H9 (cell line): ENCODE measurements at regions not wholly inside any gene's neighbourhood (a gene's known extent, or its start where the extent isn't known, plus 50 kb on each side); places are given as distances from the start of the nearest gene placed in this dataset.

Experiments
- DNase-seq: peaks from one replicate; pipeline ENCODE4 v3.0.0-alpha.2; 2017
- H2AFZ ChIP-seq: one replicate; pipeline ENCODE4 v1.6.1; 2013; ENCODE audit warnings: mild to moderate bottlenecking, low read length, control low read depth, moderate library complexity
- H2AK5ac ChIP-seq: 2 replicates; pipeline ENCODE4 v1.6.1; 2013; ENCODE audit warnings: low read length, control low read depth, mixed read lengths; ENCODE audit not compliant: insufficient read length
- H2BK120ac ChIP-seq: one replicate; pipeline ENCODE4 v1.6.1; 2013; ENCODE audit warnings: low read depth, mild to moderate bottlenecking, low read length, control low read depth, inconsistent platforms; ENCODE audit not compliant: poor library complexity, severe bottlenecking
- H2BK12ac ChIP-seq: 2 replicates; pipeline ENCODE4 v1.6.1; 2013; ENCODE audit warnings: low read length, control low read depth, mixed read lengths, low read depth; ENCODE audit not compliant: insufficient read length
- H2BK15ac ChIP-seq: 2 replicates; pipeline ENCODE4 v1.6.1; 2013; ENCODE audit warnings: low read depth, low read length, control low read depth
- H2BK20ac ChIP-seq: one replicate; pipeline ENCODE4 v1.6.1; 2013; ENCODE audit warnings: low read depth, mild to moderate bottlenecking, low read length, control low read depth, inconsistent platforms; ENCODE audit not compliant: poor library complexity, severe bottlenecking
- H2BK5ac ChIP-seq: 2 replicates; pipeline ENCODE4 v1.6.1; 2013; ENCODE audit warnings: low read length, control low read depth, mixed read lengths; ENCODE audit not compliant: insufficient read length
- H3K14ac ChIP-seq: 2 replicates; pipeline ENCODE4 v1.6.1; 2013; ENCODE audit warnings: low read length, control low read depth; ENCODE audit not compliant: insufficient read depth
- H3K18ac ChIP-seq: 2 replicates; pipeline ENCODE4 v1.6.1; 2013; ENCODE audit warnings: low read depth, mild to moderate bottlenecking, mixed read lengths, low read length, control low read depth; ENCODE audit not compliant: insufficient read length
- H3K23ac ChIP-seq: 2 replicates; pipeline ENCODE4 v1.6.1; 2013; ENCODE audit warnings: low read length, control low read depth, mixed read lengths, low read depth; ENCODE audit not compliant: insufficient read length
- H3K23me2 ChIP-seq: 2 replicates; pipeline ENCODE4 v1.6.1; 2013; ENCODE audit warnings: low read depth, mild to moderate bottlenecking, mixed read lengths, low read length, control low read depth; ENCODE audit not compliant: insufficient read length, poor library complexity, severe bottlenecking
- H3K27ac ChIP-seq: 2 replicates; pipeline ENCODE4 v1.5.1; 2013; ENCODE audit warnings: low read length, control low read depth, mixed read lengths, low read depth; ENCODE audit not compliant: insufficient read length
- H3K27me3 ChIP-seq: 2 replicates; pipeline ENCODE4 v1.6.1; 2013; ENCODE audit warnings: low read length, control low read depth, inconsistent platforms; ENCODE audit not compliant: insufficient read depth
- H3K4ac ChIP-seq: 2 replicates; pipeline ENCODE4 v1.6.1; 2013; ENCODE audit warnings: low read depth, mild to moderate bottlenecking, control low read depth, inconsistent platforms, low read length, moderate library complexity
- H3K4me1 ChIP-seq: 2 replicates; pipeline ENCODE4 v1.6.1; 2013; ENCODE audit warnings: low read length, control low read depth, inconsistent platforms; ENCODE audit not compliant: insufficient read depth
- H3K4me2 ChIP-seq: 2 replicates; pipeline ENCODE4 v1.6.1; 2013; ENCODE audit warnings: low read length, control low read depth, mixed read lengths; ENCODE audit not compliant: insufficient read length, insufficient read depth
- H3K56ac ChIP-seq: 2 replicates; pipeline ENCODE4 v1.6.1; 2013; ENCODE audit warnings: low read depth, mild to moderate bottlenecking, mixed read lengths, low read length, control low read depth; ENCODE audit not compliant: insufficient read length
- H3K79me1 ChIP-seq: 2 replicates; pipeline ENCODE4 v1.6.1; 2013; ENCODE audit warnings: low read depth, mild to moderate bottlenecking, moderate library complexity, low read length, control low read depth, inconsistent platforms; ENCODE audit not compliant: insufficient read depth, poor library complexity, severe bottlenecking
- H3K79me2 ChIP-seq: 2 replicates; pipeline ENCODE4 v1.6.1; 2013; ENCODE audit warnings: low read length, control low read depth, inconsistent platforms; ENCODE audit not compliant: insufficient read depth
- H3K9ac ChIP-seq: 2 replicates; pipeline ENCODE4 v1.6.1; 2013; ENCODE audit warnings: low read length, control low read depth, mixed read lengths; ENCODE audit not compliant: insufficient read length; ENCODE audit errors: extremely low read depth
- H3K9me3 ChIP-seq: one replicate; pipeline ENCODE4 v1.6.1; 2013; ENCODE audit warnings: low read depth, low read length, inconsistent platforms; ENCODE audit not compliant: control insufficient read depth
- H3T11ph ChIP-seq: one replicate; pipeline ENCODE4 v1.6.1; 2013; ENCODE audit warnings: mild to moderate bottlenecking, low read length, control low read depth, inconsistent platforms
- H4K20me1 ChIP-seq: one replicate; pipeline ENCODE4 v1.6.1; 2013; ENCODE audit not compliant: control insufficient read depth, insufficient read length, insufficient read depth
- H4K5ac ChIP-seq: 2 replicates; pipeline ENCODE4 v1.6.1; 2013; ENCODE audit warnings: low read depth, mild to moderate bottlenecking, mixed read lengths, low read length, control low read depth; ENCODE audit not compliant: insufficient read length
- H4K8ac ChIP-seq: replicated peaks from 2 replicates; pipeline ENCODE4 v1.6.1; 2013; ENCODE audit warnings: low read length, control low read depth, mixed read lengths, low read depth; ENCODE audit not compliant: insufficient read length
- H4K91ac ChIP-seq: 2 replicates; pipeline ENCODE4 v1.6.1; 2013; ENCODE audit warnings: low read depth, mild to moderate bottlenecking, moderate library complexity, mixed read lengths, low read length, control low read depth; ENCODE audit not compliant: insufficient read length
- H3K27ac Mint-ChIP-seq, 3 experiments: 2 replicates in 2 of 3; 3 replicates in 1 of 3; pipeline ENCODE4 v1.8.0; 2020 to 2021; ENCODE audit warnings: mixed read lengths in 3 of 3, mild to moderate bottlenecking in 1 of 3, moderate library complexity in 1 of 3
- H3K27me3 Mint-ChIP-seq: 2 replicates; pipeline ENCODE4 v1.8.0; 2021; ENCODE audit warnings: low read depth, mild to moderate bottlenecking, moderate library complexity, mixed read lengths
- H3K36me3 Mint-ChIP-seq, 3 experiments: 2 replicates in 2 of 3; 3 replicates in 1 of 3; pipeline ENCODE4 v1.8.0; 2020 to 2021; ENCODE audit warnings: low read depth in 3 of 3, mixed read lengths in 3 of 3; ENCODE audit not compliant: insufficient read depth in 1 of 3
- H3K4me1 Mint-ChIP-seq, 2 experiments: 2 replicates each; pipeline ENCODE4 v1.8.0; 2020; ENCODE audit warnings: mixed read lengths in 2 of 2
- H3K4me3 Mint-ChIP-seq, 2 experiments: 2 replicates in 1 of 2; 3 replicates in 1 of 2; pipeline ENCODE4 v1.8.0; 2020 to 2021; ENCODE audit warnings: mild to moderate bottlenecking in 2 of 2, mixed read lengths in 2 of 2, moderate library complexity in 1 of 2
- H3K9me3 Mint-ChIP-seq, 2 experiments: 2 replicates in 1 of 2; 3 replicates in 1 of 2; pipeline ENCODE4 v1.8.0; 2020; ENCODE audit warnings: mild to moderate bottlenecking in 2 of 2, mixed read lengths in 2 of 2, moderate library complexity in 1 of 2
- WGBS: extraction: QIAGEN DNeasy Blood & Tissue Kit; methylation state at CpG from one replicate; pipeline ENCODE4 v1.1.7; 2013; ENCODE audit warnings: missing lambda C conversion rate, low lambda C conversion rate, mixed read lengths; ENCODE audit not compliant: insufficient read length; ENCODE audit errors: extremely low coverage; 5-methylcytosine and 5-hydroxymethylcytosine counted together
- TF ChIP-seq, protein P1 (sequence below): fragments of 200-600 bp; sonication (generic); conservative IDR thresholded peaks from 3 replicates; pipeline ENCODE4 v1.8.0; 2021; ENCODE audit warnings: antibody characterized with exemption, mild to moderate bottlenecking

DNA sequence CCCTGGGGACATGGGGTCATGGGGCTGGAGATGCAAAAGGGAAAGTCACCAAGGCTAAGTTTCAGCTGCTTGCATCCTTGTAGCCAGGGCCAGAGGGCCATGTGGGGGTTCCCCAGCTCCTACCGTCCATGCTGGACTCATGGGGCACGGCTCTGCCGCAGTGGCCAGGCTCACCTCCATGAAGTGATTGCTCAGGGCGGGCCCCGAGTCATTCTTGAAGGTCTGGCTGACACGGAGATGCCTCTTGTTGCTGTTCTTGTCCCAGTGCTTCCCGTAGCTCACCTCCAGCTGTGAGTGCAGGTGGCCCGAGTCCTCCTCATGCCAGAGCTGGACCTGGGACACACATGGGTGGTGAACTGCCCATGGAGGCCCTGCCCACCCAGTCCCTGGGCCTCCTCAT lies 114.5 kb downstream of the RMI2 start:
- DNase-seq: no peak
- H3K9ac ChIP-seq: no peak overlapping the region
- no peak overlapping the region for H4K8ac ChIP-seq
- no peak overlapping the region for H2AK5ac ChIP-seq
- no peak overlapping the region for H3K56ac ChIP-seq
- H3K27me3 Mint-ChIP-seq: no peaks in the 10 kb centered on the region
- peaks cover 0 to 3% of the 10 kb centered on the region in 2 experiments; a peak in 1 of 4 replicates for H3K4me1 Mint-ChIP-seq
- H3K18ac ChIP-seq: no peak overlapping the region
- no peak overlapping the region for H3K23ac ChIP-seq
- H3K9me3 Mint-ChIP-seq: peaks cover 0 to 1% of the 10 kb centered on the region in 2 experiments; a peak in 2 of 5 replicates
- no peak overlapping the region for H2AFZ ChIP-seq
- H3K27me3 ChIP-seq: no peaks in the 10 kb centered on the region
- no peak overlapping the region for H3K4me3 Mint-ChIP-seq
- H3K4ac ChIP-seq: no peak overlapping the region
- no peaks in the 10 kb centered on the region for H3K79me1 ChIP-seq
- H3K36me3 Mint-ChIP-seq: peaks cover 0 to 5% (median 0%) of the 10 kb centered on the region in 3 experiments; a peak in 1 of 7 replicates
- no peak overlapping the region for H4K91ac ChIP-seq
- no peak overlapping the region for H3K4me2 ChIP-seq
- no peak overlapping the region for H3T11ph ChIP-seq
- H4K20me1 ChIP-seq: no peaks in the 10 kb centered on the region
- no peaks in the 10 kb centered on the region for H3K23me2 ChIP-seq
- H3K27ac ChIP-seq: no peak overlapping the region
- H3K4me1 ChIP-seq: no peaks in the 10 kb centered on the region
- TF ChIP-seq, protein P1, sequence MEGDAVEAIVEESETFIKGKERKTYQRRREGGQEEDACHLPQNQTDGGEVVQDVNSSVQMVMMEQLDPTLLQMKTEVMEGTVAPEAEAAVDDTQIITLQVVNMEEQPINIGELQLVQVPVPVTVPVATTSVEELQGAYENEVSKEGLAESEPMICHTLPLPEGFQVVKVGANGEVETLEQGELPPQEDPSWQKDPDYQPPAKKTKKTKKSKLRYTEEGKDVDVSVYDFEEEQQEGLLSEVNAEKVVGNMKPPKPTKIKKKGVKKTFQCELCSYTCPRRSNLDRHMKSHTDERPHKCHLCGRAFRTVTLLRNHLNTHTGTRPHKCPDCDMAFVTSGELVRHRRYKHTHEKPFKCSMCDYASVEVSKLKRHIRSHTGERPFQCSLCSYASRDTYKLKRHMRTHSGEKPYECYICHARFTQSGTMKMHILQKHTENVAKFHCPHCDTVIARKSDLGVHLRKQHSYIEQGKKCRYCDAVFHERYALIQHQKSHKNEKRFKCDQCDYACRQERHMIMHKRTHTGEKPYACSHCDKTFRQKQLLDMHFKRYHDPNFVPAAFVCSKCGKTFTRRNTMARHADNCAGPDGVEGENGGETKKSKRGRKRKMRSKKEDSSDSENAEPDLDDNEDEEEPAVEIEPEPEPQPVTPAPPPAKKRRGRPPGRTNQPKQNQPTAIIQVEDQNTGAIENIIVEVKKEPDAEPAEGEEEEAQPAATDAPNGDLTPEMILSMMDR: no peak
- H3K9me3 ChIP-seq: no peaks in the 10 kb centered on the region
- H2BK20ac ChIP-seq: no peak overlapping the region
- H3K14ac ChIP-seq: no peak overlapping the region
- H4K5ac ChIP-seq: no peak overlapping the region
- WGBS: no CpG with 5 or more reads among the region's 8 CpGs
- H2BK12ac ChIP-seq: no peak overlapping the region
- no peak overlapping the region for H2BK120ac ChIP-seq
- no peak overlapping the region for H2BK15ac ChIP-seq
- H2BK5ac ChIP-seq: no peak overlapping the region
- H3K79me2 ChIP-seq: no peaks in the 10 kb centered on the region
- H3K27ac Mint-ChIP-seq: 0 out of 7 replicates have a peak overlapping the region, but pooled peaks of 1 of the 3 experiments have one; percentile 24
